Hepatocyte (in vitro differentiated cells): ENCODE measurements at regions not wholly inside any gene's neighbourhood (a gene's known extent, or its start where the extent isn't known, plus 50 kb on each side); places are given as distances from the start of the nearest gene placed in this dataset.

ENCODE experiments used
- EZH2 ChIP-seq: fragments of 200-600 bp; sonication (generic); IDR thresholded peaks from 2 replicates; pipeline ENCODE4 v1.6.1; 2016; ENCODE audit warnings: antibody characterized with exemption, mild to moderate bottlenecking, borderline replicate concordance
- EZH2phosphoT487 ChIP-seq: fragments of 200-600 bp; sonication (generic); IDR thresholded peaks from one replicate; pipeline ENCODE4 v1.6.1; 2018; ENCODE audit warnings: antibody characterized with exemption, mild to moderate bottlenecking, low read depth, moderate library complexity; ENCODE audit not compliant: unreplicated experiment, severe bottlenecking
- TF ChIP-seq, protein P1 (sequence below): fragments of 200-600 bp; sonication (generic); IDR thresholded peaks from 2 replicates; pipeline ENCODE4 v1.5.1; 2016; ENCODE audit warnings: antibody characterized with exemption, mild to moderate bottlenecking; ENCODE audit not compliant: poor library complexity

DNA sequence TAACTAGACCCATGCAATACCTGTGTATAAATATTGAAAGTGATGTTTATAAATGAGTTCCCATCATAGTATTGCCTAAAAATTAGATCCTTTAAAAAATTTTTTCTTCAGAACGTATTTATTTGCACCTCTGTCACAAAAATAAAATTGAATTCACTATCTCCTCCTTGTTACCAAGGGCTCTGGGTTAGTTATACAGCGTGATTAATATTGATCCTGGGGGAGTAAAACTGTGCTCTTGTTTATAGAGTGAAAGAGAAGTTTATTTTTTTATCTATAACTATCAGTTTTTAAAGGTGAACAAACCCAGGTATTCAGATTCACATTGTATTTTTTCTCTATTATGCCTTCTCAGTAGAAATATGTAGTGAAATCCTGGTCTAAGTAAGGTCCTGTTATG, 458.5 kb downstream of the CPS1 start:
- TF ChIP-seq EZH2phosphoT487 (no peak), EZH2 (no peak)
- TF ChIP-seq, protein P1, sequence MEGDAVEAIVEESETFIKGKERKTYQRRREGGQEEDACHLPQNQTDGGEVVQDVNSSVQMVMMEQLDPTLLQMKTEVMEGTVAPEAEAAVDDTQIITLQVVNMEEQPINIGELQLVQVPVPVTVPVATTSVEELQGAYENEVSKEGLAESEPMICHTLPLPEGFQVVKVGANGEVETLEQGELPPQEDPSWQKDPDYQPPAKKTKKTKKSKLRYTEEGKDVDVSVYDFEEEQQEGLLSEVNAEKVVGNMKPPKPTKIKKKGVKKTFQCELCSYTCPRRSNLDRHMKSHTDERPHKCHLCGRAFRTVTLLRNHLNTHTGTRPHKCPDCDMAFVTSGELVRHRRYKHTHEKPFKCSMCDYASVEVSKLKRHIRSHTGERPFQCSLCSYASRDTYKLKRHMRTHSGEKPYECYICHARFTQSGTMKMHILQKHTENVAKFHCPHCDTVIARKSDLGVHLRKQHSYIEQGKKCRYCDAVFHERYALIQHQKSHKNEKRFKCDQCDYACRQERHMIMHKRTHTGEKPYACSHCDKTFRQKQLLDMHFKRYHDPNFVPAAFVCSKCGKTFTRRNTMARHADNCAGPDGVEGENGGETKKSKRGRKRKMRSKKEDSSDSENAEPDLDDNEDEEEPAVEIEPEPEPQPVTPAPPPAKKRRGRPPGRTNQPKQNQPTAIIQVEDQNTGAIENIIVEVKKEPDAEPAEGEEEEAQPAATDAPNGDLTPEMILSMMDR, result no peak
